GM03348 (cell line): ENCODE measurements at regions not wholly inside any gene's neighbourhood (a gene's known extent, or its start where the extent isn't known, plus 50 kb on each side); places are given as distances from the start of the nearest gene placed in this dataset.
A peak's percentile ranks its signal among the peaks of the same experiment; 100 is the strongest.

Experiments
- DNase-seq: peaks from one replicate; pipeline ENCODE4 v3.0.0; 2012; ENCODE audit warnings: low spot score

- no peak for DNase-seq
These were observed 88.9 kb upstream of the SEC61G start for GRCh38 chr7:54847921-54848320.

GRCh38 chr7:54856856-54857255, 97.8 kb upstream of the SEC61G start:
- no peak for DNase-seq

GRCh38 chr7:54857294-54857693, 98.3 kb upstream of the SEC61G start:
- no peak for DNase-seq

GRCh38 chr7:54858008-54858692, 99.1 kb upstream of the SEC61G start:
- no peak for DNase-seq

- no peak for DNase-seq
These were observed 100.1 kb upstream of the SEC61G start for GRCh38 chr7:54859066-54859465.

GRCh38 chr7:54859545-54859944, 100.5 kb upstream of the SEC61G start:
- DNase-seq = no peak

- no peak for DNase-seq
These were observed 101.2 kb upstream of the SEC61G start for GRCh38 chr7:54860003-54860775.

GRCh38 chr7:54860843-54861242, 101.8 kb upstream of the SEC61G start:
- DNase-seq = no peak

- DNase-seq = no peak
These were observed 105.7 kb upstream of the SEC61G start for GRCh38 chr7:54864663-54865062.

- DNase-seq = no peak
These were observed 110.5 kb upstream of the SEC61G start for GRCh38 chr7:54869523-54869922.

- no peak for DNase-seq
These were observed 115.8 kb upstream of the SEC61G start for GRCh38 chr7:54874804-54875203.

- DNase-seq = no peak
These were observed 118.7 kb upstream of the SEC61G start for GRCh38 chr7:54877683-54878082.

- no peak for DNase-seq
These were observed 119.3 kb upstream of the SEC61G start for GRCh38 chr7:54878339-54878738.

GRCh38 chr7:54879776-54880175, 120.8 kb upstream of the SEC61G start:
- no peak for DNase-seq

GRCh38 chr7:54880326-54880989, 121.4 kb upstream of the SEC61G start:
- DNase-seq = no peak

- no peak for DNase-seq
These were observed 123.0 kb upstream of the SEC61G start for GRCh38 chr7:54881816-54882520.

- no peak for DNase-seq
These were observed 123.7 kb upstream of the SEC61G start for GRCh38 chr7:54882694-54883093.

- no peak for DNase-seq
These were observed 124.6 kb upstream of the SEC61G start for GRCh38 chr7:54883576-54883975.

GRCh38 chr7:54885285-54885684, 126.3 kb upstream of the SEC61G start:
- DNase-seq = no peak

GRCh38 chr7:54888067-54888733, 129.2 kb upstream of the SEC61G start:
- DNase-seq = peak; percentile 23

GRCh38 chr7:54888734-54889082, 129.7 kb upstream of the SEC61G start:
- peak; percentile 15 for DNase-seq

GRCh38 chr7:54897891-54898290, 120.9 kb upstream of the EGFR start:
- no peak for DNase-seq
